ENCODE measurements at regions not wholly inside any gene's neighbourhood (a gene's known extent, or its start where the extent isn't known, plus 50 kb on each side); places are given as distances from the start of the nearest gene placed in this dataset.

GRCh38 chr20:7505835-7506221 is 434.4 kb downstream of the HAO1 start:
- TF ChIP-seq EP300 (IDR thresholded peaks at IDR 0.05; ENCODE audit: borderline replicate concordance) (no peak), NFIC (IDR thresholded peaks at IDR 0.05) (no peak), FOXM1 (IDR thresholded peaks at IDR 0.05; ENCODE audit: borderline replicate concordance, low read depth) (no peak), CREB1 (IDR thresholded peaks at IDR 0.05; ENCODE audit: low read depth) (no peak), REST (IDR thresholded peaks at IDR 0.05; ENCODE audit: low read depth) (no peak), RAD21 (IDR thresholded peaks at IDR 0.05; ENCODE audit: low read depth) (no peak), USF1 (IDR thresholded peaks at IDR 0.05) (no peak), YY1 (IDR thresholded peaks at IDR 0.05; ENCODE audit: low read depth) (no peak), TEAD4 (IDR thresholded peaks at IDR 0.05) (no peak), TAF1 (IDR thresholded peaks at IDR 0.05; ENCODE audit: low read depth) (no peak), TCF12 (IDR thresholded peaks at IDR 0.05; ENCODE audit: low read depth) (no peak), EGR1 (IDR thresholded peaks at IDR 0.05) (no peak), ZBTB7A (IDR thresholded peaks at IDR 0.05; ENCODE audit: low read depth) (no peak), CEBPB (IDR thresholded peaks at IDR 0.05) (no peak)
- TF ChIP-seq, protein P1, sequence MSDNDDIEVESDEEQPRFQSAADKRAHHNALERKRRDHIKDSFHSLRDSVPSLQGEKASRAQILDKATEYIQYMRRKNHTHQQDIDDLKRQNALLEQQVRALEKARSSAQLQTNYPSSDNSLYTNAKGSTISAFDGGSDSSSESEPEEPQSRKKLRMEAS (IDR thresholded peaks at IDR 0.05) = no peak

GRCh38 chr20:7516621-7517111 is 423.6 kb downstream of the HAO1 start:
- TF ChIP-seq TEAD4 (IDR thresholded peaks at IDR 0.05) (no peak), EP300 (IDR thresholded peaks at IDR 0.05; ENCODE audit: borderline replicate concordance) (no peak), TCF12 (IDR thresholded peaks at IDR 0.05; ENCODE audit: low read depth) (no peak)
- TF ChIP-seq, protein P1 (IDR thresholded peaks at IDR 0.05) = no peak

GRCh38 chr20:7520361-7520760 is 419.9 kb downstream of the HAO1 start:
- TF ChIP-seq TAF1 (IDR thresholded peaks at IDR 0.05; ENCODE audit: low read depth) (no peak), EGR1 (IDR thresholded peaks at IDR 0.05) (no peak), ZBTB7A (IDR thresholded peaks at IDR 0.05; ENCODE audit: low read depth) (no peak)

- TF ChIP-seq USF1 (IDR thresholded peaks at IDR 0.05) (no peak), NFIC (IDR thresholded peaks at IDR 0.05) (no peak), CEBPB (IDR thresholded peaks at IDR 0.05) (no peak), TEAD4 (IDR thresholded peaks at IDR 0.05) (no peak)
Observed at GRCh38 chr20:7523288-7523687, 417.0 kb downstream of the HAO1 start.

- TF ChIP-seq RAD21 (IDR thresholded peaks at IDR 0.05; ENCODE audit: low read depth) (no peak), CREB1 (IDR thresholded peaks at IDR 0.05; ENCODE audit: low read depth) (no peak), EP300 (IDR thresholded peaks at IDR 0.05; ENCODE audit: borderline replicate concordance) (no peak), CEBPB (IDR thresholded peaks at IDR 0.05) (no peak), TAF1 (IDR thresholded peaks at IDR 0.05; ENCODE audit: low read depth) (no peak), TCF12 (IDR thresholded peaks at IDR 0.05; ENCODE audit: low read depth) (no peak), NFIC (IDR thresholded peaks at IDR 0.05) (no peak), USF1 (IDR thresholded peaks at IDR 0.05) (no peak), EGR1 (IDR thresholded peaks at IDR 0.05) (no peak), ZBTB7A (IDR thresholded peaks at IDR 0.05; ENCODE audit: low read depth) (no peak), YY1 (IDR thresholded peaks at IDR 0.05; ENCODE audit: low read depth) (no peak), TEAD4 (IDR thresholded peaks at IDR 0.05) (no peak)
- TF ChIP-seq, protein P1 (IDR thresholded peaks at IDR 0.05) = no peak
Observed at GRCh38 chr20:7540018-7540417, 400.2 kb downstream of the HAO1 start.

- TF ChIP-seq TAF1 (IDR thresholded peaks at IDR 0.05; ENCODE audit: low read depth) (no peak), RAD21 (IDR thresholded peaks at IDR 0.05; ENCODE audit: low read depth) (no peak), USF1 (IDR thresholded peaks at IDR 0.05) (no peak), CREB1 (IDR thresholded peaks at IDR 0.05; ENCODE audit: low read depth) (no peak), FOXM1 (IDR thresholded peaks at IDR 0.05; ENCODE audit: borderline replicate concordance, low read depth) (no peak), ZBTB7A (IDR thresholded peaks at IDR 0.05; ENCODE audit: low read depth) (no peak), YY1 (IDR thresholded peaks at IDR 0.05; ENCODE audit: low read depth) (no peak), NFIC (IDR thresholded peaks at IDR 0.05) (no peak), TEAD4 (IDR thresholded peaks at IDR 0.05) (no peak), REST (IDR thresholded peaks at IDR 0.05; ENCODE audit: low read depth) (no peak), EP300 (IDR thresholded peaks at IDR 0.05; ENCODE audit: borderline replicate concordance) (no peak), EGR1 (IDR thresholded peaks at IDR 0.05) (no peak), TCF12 (IDR thresholded peaks at IDR 0.05; ENCODE audit: low read depth) (no peak), CEBPB (IDR thresholded peaks at IDR 0.05) (no peak)
- TF ChIP-seq, protein P1 (IDR thresholded peaks at IDR 0.05) = no peak
Observed at GRCh38 chr20:7540923-7541322, 399.3 kb downstream of the HAO1 start.
